H1 (cell line): ENCODE measurements at regions not wholly inside any gene's neighbourhood (a gene's known extent, or its start where the extent isn't known, plus 50 kb on each side); places are given as distances from the start of the nearest gene placed in this dataset.

Experiments used
- CTCF ChIA-PET: fragments of 300-600 bp; sonication (Branson Sonifier 250); formaldehyde crosslinking; loops from one replicate; lab custom pipeline; 2021; ENCODE audit not compliant: partially characterized antibody; lab: Charles Lee
- POLR2A ChIA-PET: fragments of 300-600 bp; sonication (Branson Sonifier 250); formaldehyde crosslinking; loops from one replicate; lab custom pipeline; 2021; ENCODE audit warnings: inconsistent platforms; ENCODE audit not compliant: partially characterized antibody; lab: Charles Lee
- DNase-seq, 2 experiments: peaks; one replicate each; pipeline versions ENCODE4 v3.0.0 to v3.0.0-alpha.2; 2010 to 2022; ENCODE audit warnings: low spot score in 2 of 2, low read depth in 1 of 2, mixed read lengths in 1 of 2
- FAIRE-seq: peaks from 2 replicates; lab custom pipeline; 2011; peaks lifted over from hg19 to GRCh38; lab: Jason Lieb, UNC
- H2AFZ ChIP-seq: 2 replicates; pipeline ENCODE4 v1.8.1; 2012; ENCODE audit warnings: low read length, inconsistent platforms
- H2AK5ac ChIP-seq: 2 replicates; pipeline ENCODE4 v1.6.1; 2013; ENCODE audit warnings: low read depth, low read length
- H2BK120ac ChIP-seq: replicated peaks from 2 replicates; pipeline ENCODE3; 2013; ENCODE audit warnings: low read depth, low read length, inconsistent platforms
- H2BK12ac ChIP-seq: 2 replicates; pipeline ENCODE4 v1.6.1; 2013; ENCODE audit warnings: low read depth, low read length
- H2BK15ac ChIP-seq: 2 replicates; pipeline ENCODE4 v1.6.1; 2013; ENCODE audit warnings: low read length
- H2BK20ac ChIP-seq: 2 replicates; pipeline ENCODE4 v1.6.1; 2013; ENCODE audit warnings: low read length
- H2BK5ac ChIP-seq: 2 replicates; pipeline ENCODE4 v1.6.1; 2013; ENCODE audit warnings: low read depth, low read length
- H3K14ac ChIP-seq: 2 replicates; pipeline ENCODE4 v1.6.1; 2013; ENCODE audit warnings: inconsistent platforms; ENCODE audit not compliant: insufficient read length
- H3K18ac ChIP-seq: 2 replicates; pipeline ENCODE4 v1.6.1; 2013; ENCODE audit warnings: low read length; ENCODE audit errors: extremely low read depth
- H3K23ac ChIP-seq: 2 replicates; pipeline ENCODE4 v1.6.1; 2013; ENCODE audit warnings: inconsistent platforms; ENCODE audit not compliant: insufficient read length
- H3K23me2 ChIP-seq: 2 replicates; pipeline ENCODE4 v1.6.1; 2013; ENCODE audit warnings: low read depth, low read length
- H3K27ac ChIP-seq: 2 replicates; pipeline ENCODE4 v1.6.1; 2011; ENCODE audit warnings: low read depth, low read length, inconsistent platforms
- H3K27me3 ChIP-seq, 4 experiments: replicated peaks in 1 of 4; 1 replicate in 1 of 4; 2 replicates in 3 of 4; pipeline versions ENCODE4 v1.6.1 to v1.8.1; 2011 to 2013; ENCODE audit warnings: low read length in 3 of 4, mild to moderate bottlenecking in 3 of 4, inconsistent platforms in 2 of 4, mixed read lengths in 2 of 4, moderate library complexity in 1 of 4; ENCODE audit not compliant: control insufficient read depth in 3 of 4, insufficient read depth in 3 of 4; ENCODE audit errors: extremely low read depth in 1 of 4
- H3K36me3 ChIP-seq, 4 experiments: 2 replicates each; pipeline versions ENCODE4 v1.6.1 to v1.8.1; 2011 to 2013; ENCODE audit warnings: mild to moderate bottlenecking in 4 of 4, low read length in 3 of 4, moderate library complexity in 2 of 4, control low read depth in 1 of 4, inconsistent platforms in 1 of 4; ENCODE audit not compliant: insufficient read depth in 4 of 4, control insufficient read depth in 2 of 4
- H3K4ac ChIP-seq: replicated peaks from 2 replicates; pipeline ENCODE3; 2013; ENCODE audit warnings: low read length, low read depth, mixed read lengths, inconsistent platforms; ENCODE audit not compliant: insufficient read length
- H3K4me1 ChIP-seq, 4 experiments: replicated peaks in 1 of 4; 1 replicate in 1 of 4; 2 replicates in 3 of 4; pipeline versions ENCODE4 v1.6.1 to v1.8.1; 2011 to 2013; ENCODE audit warnings: low read length in 3 of 4, inconsistent platforms in 2 of 4, mixed read lengths in 1 of 4; ENCODE audit not compliant: insufficient read depth in 4 of 4, control insufficient read depth in 3 of 4
- H3K4me2 ChIP-seq, 2 experiments: 2 replicates each; pipeline versions ENCODE4 v1.6.1 to v1.8.1; 2011 to 2013; ENCODE audit warnings: low read depth in 2 of 2, low read length in 2 of 2, control low read depth in 1 of 2, inconsistent platforms in 1 of 2, mild to moderate bottlenecking in 1 of 2; ENCODE audit not compliant: insufficient read depth in 1 of 2
- H3K4me3 ChIP-seq, 4 experiments: fragments of 200-600, 300-600 bp in 1 of 4; sonication (generic), shearing (Covaris generic), sonication (Bioruptor Twin) in 1 of 4; 2 replicates each; pipeline versions ENCODE4 v1.5.1 to v1.8.1; 2011 to 2016; ENCODE audit warnings: low read length in 4 of 4, low read depth in 3 of 4, control low read depth in 2 of 4, inconsistent platforms in 2 of 4, mild to moderate bottlenecking in 2 of 4, mixed read lengths in 1 of 4, moderate library complexity in 1 of 4; ENCODE audit not compliant: insufficient read depth in 2 of 4; ENCODE audit errors: extremely low read depth in 1 of 4
- H3K56ac ChIP-seq: replicated peaks from 2 replicates; pipeline ENCODE3; 2013; ENCODE audit warnings: low read depth, mild to moderate bottlenecking, mixed read lengths, low read length, inconsistent platforms; ENCODE audit not compliant: insufficient read length
- H3K79me1 ChIP-seq: 2 replicates; pipeline ENCODE4 v1.6.1; 2013; ENCODE audit warnings: low read depth, low read length, control low read depth
- H3K79me2 ChIP-seq, 2 experiments: 2 replicates each; pipeline versions ENCODE4 v1.6.1 to v1.8.1; 2012 to 2013; ENCODE audit warnings: low read length in 2 of 2, mild to moderate bottlenecking in 2 of 2, inconsistent platforms in 1 of 2; ENCODE audit not compliant: insufficient read depth in 2 of 2, control insufficient read depth in 1 of 2
- H3K9ac ChIP-seq, 4 experiments: replicated peaks in 1 of 4; 1 replicate in 1 of 4; 2 replicates in 3 of 4; pipeline versions ENCODE4 v1.6.1 to v1.8.1; 2011 to 2013; ENCODE audit warnings: low read depth in 3 of 4, low read length in 3 of 4, control low read depth in 2 of 4, mild to moderate bottlenecking in 2 of 4, moderate library complexity in 2 of 4, inconsistent platforms in 1 of 4; ENCODE audit errors: extremely low read depth in 1 of 4
- H3K9me3 ChIP-seq, 2 experiments: 2 replicates each; pipeline versions ENCODE4 v1.6.1 to v1.8.1; 2012 to 2013; ENCODE audit warnings: mild to moderate bottlenecking in 2 of 2, moderate library complexity in 2 of 2, control low read depth in 1 of 2, inconsistent platforms in 1 of 2, low read depth in 1 of 2, low read length in 1 of 2, mixed read lengths in 1 of 2; ENCODE audit not compliant: insufficient read depth in 2 of 2
- H4K20me1 ChIP-seq, 2 experiments: replicated peaks in 1 of 2; 2 replicates each; pipeline versions ENCODE3 to v1.8.1; 2011 to 2013; ENCODE audit warnings: inconsistent platforms in 2 of 2, low read length in 2 of 2, mild to moderate bottlenecking in 1 of 2; ENCODE audit not compliant: insufficient read depth in 2 of 2, control insufficient read depth in 1 of 2
- H4K5ac ChIP-seq: 2 replicates; pipeline ENCODE4 v1.6.1; 2013; ENCODE audit warnings: low read length, low read depth, mixed read lengths, inconsistent platforms; ENCODE audit not compliant: insufficient read length
- H4K8ac ChIP-seq: 2 replicates; pipeline ENCODE4 v1.8.0; 2013; ENCODE audit warnings: mild to moderate bottlenecking, moderate library complexity, low read length, inconsistent platforms; ENCODE audit not compliant: insufficient read depth; ENCODE audit errors: extremely low read depth
- H4K91ac ChIP-seq: replicated peaks from 2 replicates; pipeline ENCODE3; 2013; ENCODE audit warnings: low read length, mixed read lengths, inconsistent platforms; ENCODE audit not compliant: insufficient read length
- BCL11A ChIP-seq, 2 experiments: IDR thresholded peaks; one replicate each; pipeline ENCODE4 v1.6.1; 2011; ENCODE audit warnings: low read depth in 2 of 2, low read length in 2 of 2, mild to moderate bottlenecking in 2 of 2
- BRCA1 ChIP-seq: IDR thresholded peaks from 2 replicates; pipeline ENCODE4 v1.6.1; 2012; ENCODE audit warnings: low read depth, low read length, improper control_type of control experiment
- CEBPB ChIP-seq: IDR thresholded peaks from 2 replicates; pipeline ENCODE4 v1.6.1; 2012; ENCODE audit warnings: low read depth, low read length
- CTCF ChIP-seq, 3 experiments: IDR thresholded peaks; 1 replicate in 2 of 3; 2 replicates in 1 of 3; pipeline versions ENCODE4 v1.5.1 to v1.6.1; 2011; ENCODE audit warnings: low read length in 3 of 3, mild to moderate bottlenecking in 3 of 3, inconsistent platforms in 2 of 3, low read depth in 1 of 3, moderate library complexity in 1 of 3; ENCODE audit not compliant: insufficient read depth in 1 of 3; ENCODE audit errors: control extremely low read depth in 1 of 3
- EZH2 ChIP-seq: fragments of 200-600 bp; sonication (generic); IDR thresholded peaks from 2 replicates; pipeline ENCODE4 v1.7.1; 2012; ENCODE audit warnings: low read depth, mild to moderate bottlenecking, moderate library complexity, low read length, inconsistent platforms; ENCODE audit not compliant: severe bottlenecking
- GABPA ChIP-seq: IDR thresholded peaks from 2 replicates; pipeline ENCODE4 v1.6.1; 2011; ENCODE audit warnings: mild to moderate bottlenecking, low read length, moderate library complexity, borderline replicate concordance; ENCODE audit not compliant: insufficient read depth
- JUN ChIP-seq: IDR thresholded peaks from 2 replicates; pipeline ENCODE4 v1.6.1; 2011; ENCODE audit warnings: low read depth, mild to moderate bottlenecking, improper control_type of control experiment, low read length
- KDM4A ChIP-seq: IDR thresholded peaks from one replicate; pipeline ENCODE4 v1.7.1; 2012; ENCODE audit warnings: low read depth, mild to moderate bottlenecking, moderate library complexity, low read length, inconsistent platforms; ENCODE audit not compliant: severe bottlenecking
- MAFK ChIP-seq: IDR thresholded peaks from 2 replicates; pipeline ENCODE4 v1.6.1; 2012; ENCODE audit warnings: low read depth, mild to moderate bottlenecking, improper control_type of control experiment, low read length
- RBBP5 ChIP-seq: IDR thresholded peaks from 2 replicates; pipeline ENCODE4 v1.7.1; 2012; ENCODE audit warnings: low read depth, mild to moderate bottlenecking, inconsistent platforms, low read length, moderate library complexity, borderline replicate concordance
- RXRA ChIP-seq: IDR thresholded peaks from 2 replicates; pipeline ENCODE4 v1.6.1; 2011; ENCODE audit warnings: low read depth, mild to moderate bottlenecking, low read length, moderate library complexity; ENCODE audit not compliant: insufficient read depth
- SP4 ChIP-seq: IDR thresholded peaks from 2 replicates; pipeline ENCODE4 v1.6.1; 2012; ENCODE audit warnings: low read length, inconsistent platforms
- ZNF274 ChIP-seq: IDR thresholded peaks from 2 replicates; pipeline ENCODE4 v1.7.0; 2012; ENCODE audit warnings: low read length, borderline replicate concordance; ENCODE audit errors: extremely low read depth
- WGBS, 2 experiments: shearing (Covaris generic) in 1 of 2; methylation state at CpG; one replicate each; pipeline versions ENCODE4 v1.1.6 to v1.1.7; 2013 to 2015; ENCODE audit warnings: low lambda C conversion rate in 2 of 2, mixed read lengths in 2 of 2, inconsistent platforms in 1 of 2, low coverage in 1 of 2, missing lambda C conversion rate in 1 of 2; ENCODE audit not compliant: insufficient replicate concordance in 2 of 2, insufficient coverage in 1 of 2, insufficient read length in 1 of 2; ENCODE audit errors: extremely low coverage in 1 of 2, missing lambda C conversion rate in 1 of 2; 5-methylcytosine and 5-hydroxymethylcytosine counted together

DNA sequence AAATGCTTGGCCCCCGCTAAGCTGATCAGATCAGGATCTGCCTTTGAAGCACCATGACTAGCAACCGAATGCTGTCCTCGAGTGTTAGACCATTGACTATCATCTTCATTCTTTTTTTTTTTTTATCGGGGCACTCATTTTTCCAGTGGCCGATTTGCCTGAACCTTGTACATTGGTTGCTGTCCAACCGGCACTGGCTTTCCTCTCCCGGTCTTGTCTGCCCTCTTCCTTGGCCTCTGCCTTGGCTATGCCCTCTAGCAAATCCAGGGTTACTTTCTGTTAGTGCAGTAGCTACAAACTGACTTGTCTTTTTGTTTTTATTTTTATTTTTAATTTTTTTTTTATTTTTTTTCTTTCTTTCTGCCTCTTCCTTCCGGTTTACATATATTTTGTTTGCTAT is 102.3 kb downstream of the ALG10 start:
- Histone ChIP-seq H4K5ac (no peak overlapping the region), H2AK5ac (no peak overlapping the region), H2BK12ac (no peak overlapping the region), H3K23me2 (no peaks in the 10 kb centered on the region), H3K4me2 (no peak overlapping the region), H3K27me3 (no peaks in the 10 kb centered on the region), H2BK120ac (no peak overlapping the region), H3K79me1 (no peaks in the 10 kb centered on the region), H3K36me3 (no peaks in the 10 kb centered on the region), H4K20me1 (no peaks in the 10 kb centered on the region), H3K4me1 (no peaks in the 10 kb centered on the region), H4K8ac (no peak overlapping the region), H3K4me3 (no peak overlapping the region), H2BK5ac (no peak overlapping the region), H3K4ac (no peak overlapping the region), H3K14ac (no peak overlapping the region), H3K56ac (no peak overlapping the region), H2BK20ac (no peak overlapping the region), H3K18ac (no peak overlapping the region), H2AFZ (no peak overlapping the region), H4K91ac (no peak overlapping the region), H3K79me2 (no peaks in the 10 kb centered on the region), H3K9me3 (peaks cover 63 to 78% of the 10 kb centered on the region in 2 experiments), H3K27ac (no peak overlapping the region), H2BK15ac (no peak overlapping the region), H3K23ac (no peak overlapping the region), H3K9ac (no peak overlapping the region)
- POLR2A ChIA-PET = no interaction called here
- DNase-seq = no peak
- WGBS, 2 experiments = 81% methylated on average over 8 of the region's 8 CpGs; no CpG with 5 or more reads in 1 of the 2 experiments
- TF ChIP-seq MAFK = no peak
- no peak for TF ChIP-seq KDM4A
- no peak for TF ChIP-seq GABPA
- TF ChIP-seq BRCA1 = no peak
- no peak for TF ChIP-seq BCL11A (IDR thresholded peaks at IDR 0.05; ENCODE audit: low read depth in 2 of 2, low read length in 2 of 2)
- TF ChIP-seq EZH2 = no peak
- TF ChIP-seq CTCF (IDR thresholded peaks at IDR 0.05; ENCODE audit: control extremely low read depth in 1 of 3, insufficient read depth in 1 of 3, low read depth in 1 of 3, low read length in 3 of 3) = no peak
- TF ChIP-seq JUN = no peak
- TF ChIP-seq RBBP5 = no peak
- TF ChIP-seq SP4 = no peak
- TF ChIP-seq RXRA = no peak
- no peak for TF ChIP-seq ZNF274
- TF ChIP-seq CEBPB = no peak
- CTCF ChIA-PET = interaction anchor here (0.7 kb wide), 1 partner anchor 406 kb away, joined by 3 read pairs; no protein-coding TSS in a partner anchor
- no peak for FAIRE-seq
